Small intestine (tissue), 7 donors: ENCODE measurements at regions not wholly inside any gene's neighbourhood (a gene's known extent, or its start where the extent isn't known, plus 50 kb on each side); places are given as distances from the start of the nearest gene placed in this dataset.

Experiments used
- DNase-seq, 2 donors: peaks; one replicate each; pipeline versions ENCODE4 v3.0.0 to v3.0.0-alpha.2; 2013
- FAIRE-seq: peaks from 2 replicates; lab custom pipeline; 2012; peaks lifted over from hg19 to GRCh38; lab: Jason Lieb, UNC
- H3K27ac ChIP-seq, 3 donors: one replicate each; pipeline ENCODE4 v1.5.1; 2013; ENCODE audit warnings: low read length in 2 of 3, mild to moderate bottlenecking in 2 of 3, control low read depth in 1 of 3, inconsistent platforms in 1 of 3, low read depth in 1 of 3, moderate library complexity in 1 of 3
- H3K27me3 ChIP-seq, 3 donors: one replicate each; pipeline ENCODE4 v1.6.1; 2013; ENCODE audit warnings: low read length in 3 of 3, inconsistent platforms in 1 of 3; ENCODE audit not compliant: control insufficient read depth in 3 of 3, insufficient read depth in 3 of 3
- H3K36me3 ChIP-seq, 3 donors: one replicate each; pipeline ENCODE4 v1.6.1; 2013; ENCODE audit warnings: low read length in 3 of 3, inconsistent platforms in 1 of 3, low read depth in 1 of 3, mild to moderate bottlenecking in 1 of 3, moderate library complexity in 1 of 3; ENCODE audit not compliant: control insufficient read depth in 3 of 3, insufficient read depth in 2 of 3
- H3K4me1 ChIP-seq, 3 donors: one replicate each; pipeline ENCODE4 v1.6.1; 2013; ENCODE audit warnings: low read length in 2 of 3, inconsistent platforms in 1 of 3, low read depth in 1 of 3, mild to moderate bottlenecking in 1 of 3, moderate library complexity in 1 of 3; ENCODE audit not compliant: control insufficient read depth in 3 of 3, insufficient read depth in 2 of 3
- H3K4me3 ChIP-seq, 3 donors: one replicate each; pipeline ENCODE4 v1.5.1; 2013; ENCODE audit warnings: low read length in 3 of 3, control low read depth in 1 of 3, inconsistent platforms in 1 of 3, low read depth in 1 of 3, mild to moderate bottlenecking in 1 of 3, moderate library complexity in 1 of 3
- H3K9me3 ChIP-seq, 2 donors: one replicate each; pipeline ENCODE4 v1.6.1; 2013; ENCODE audit warnings: low read depth in 1 of 2, low read length in 1 of 2; ENCODE audit not compliant: control insufficient read depth in 2 of 2, insufficient read depth in 1 of 2
- WGBS, 3 donors: extraction: QIAGEN DNeasy Blood & Tissue Kit; methylation state at CpG; one replicate each; pipeline ENCODE4 v1.1.7; 2013; 5-methylcytosine and 5-hydroxymethylcytosine counted together
- donor health status: healthy with polysubstance abuse.
- donor health status: control.
- donor health status: control.
- donor health status: Bipolar disorder and iron deficiency.
- donor health status: healthy.

DNA sequence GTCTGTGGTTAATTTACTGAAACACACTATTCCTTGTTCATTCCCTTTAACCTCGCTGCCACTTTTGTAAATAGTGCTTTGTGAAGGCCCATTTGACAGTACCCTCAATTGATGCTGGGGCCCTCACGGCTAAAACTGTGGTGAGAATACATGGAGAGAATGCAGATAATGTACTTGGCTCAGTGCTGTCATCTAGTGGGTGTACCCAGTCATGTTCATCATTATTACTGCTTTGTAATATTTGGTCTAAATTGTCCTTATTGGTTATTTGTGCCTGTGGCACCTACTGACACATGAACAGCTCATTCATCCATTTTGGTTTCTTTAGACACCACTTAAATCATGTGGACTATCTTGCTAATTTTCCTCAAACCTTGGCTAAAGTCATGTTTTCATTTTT, 543.6 kb downstream of the EDEM1 start:
- no peaks in the 10 kb centered on the region for H3K27me3 ChIP-seq
- peak in 1 of 2 donors; percentile 3 for DNase-seq
- no peaks in the 10 kb centered on the region for H3K4me1 ChIP-seq
- no peak for FAIRE-seq
- H3K27ac ChIP-seq: no peak overlapping the region
- no peaks in the 10 kb centered on the region for H3K9me3 ChIP-seq
- no peaks in the 10 kb centered on the region for H3K36me3 ChIP-seq
- H3K4me3 ChIP-seq: no peak overlapping the region
- 42 to 69% (median 51%) methylated on average over 2 of the region's 2 CpGs for WGBS, 3 donors

DNA sequence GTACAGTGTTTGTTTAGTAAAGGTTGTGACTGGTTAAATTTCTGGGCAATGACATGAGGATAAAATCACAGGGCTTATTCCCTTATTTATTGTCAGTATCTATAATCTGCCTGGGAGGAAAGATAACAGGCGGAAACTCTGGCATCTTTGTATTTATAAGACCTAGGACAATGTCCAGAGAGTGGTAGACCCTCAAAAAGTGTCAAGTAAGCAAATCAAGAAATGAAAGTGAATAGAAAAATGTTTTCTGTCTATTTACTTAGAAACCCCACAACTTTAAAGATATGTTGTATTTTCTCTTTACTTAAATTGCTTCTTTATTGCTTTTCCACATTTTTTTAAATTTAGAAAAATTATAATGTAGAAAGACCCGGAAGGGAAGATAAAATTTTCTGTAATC, 544.6 kb downstream of the EDEM1 start:
- H3K36me3 ChIP-seq: no peaks in the 10 kb centered on the region
- FAIRE-seq (no peak), DNase-seq (no peak)
- 37 to 54% (median 48%) methylated on average over 2 of the region's 2 CpGs for WGBS, 3 donors
- H3K4me3 ChIP-seq: no peak overlapping the region
- H3K9me3 ChIP-seq: no peaks in the 10 kb centered on the region
- H3K27ac ChIP-seq: no peak overlapping the region
- H3K4me1 ChIP-seq: no peaks in the 10 kb centered on the region
- no peaks in the 10 kb centered on the region for H3K27me3 ChIP-seq

DNA sequence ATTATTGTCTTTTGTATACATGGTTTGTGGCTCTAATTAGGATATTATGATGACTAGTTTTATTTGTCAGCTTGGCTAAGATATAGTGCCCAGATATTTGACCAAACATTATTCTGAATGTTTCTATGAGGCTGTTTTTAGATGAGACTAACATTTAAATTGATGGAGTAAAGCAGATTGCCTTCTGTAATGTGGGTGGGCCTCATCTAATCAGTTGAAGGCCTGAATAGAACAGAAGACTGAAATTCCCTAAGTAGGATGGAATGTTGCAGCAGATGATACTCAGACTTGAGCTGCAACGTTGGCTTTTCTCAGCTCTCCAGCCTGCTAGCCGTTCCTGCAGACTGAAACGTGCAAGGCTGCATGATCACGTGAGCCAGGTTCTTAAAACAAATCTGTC, 546.5 kb downstream of the EDEM1 start:
- Histone ChIP-seq H3K4me1 (no peaks in the 10 kb centered on the region), H3K27ac (no peak overlapping the region), H3K27me3 (no peaks in the 10 kb centered on the region), H3K9me3 (no peaks in the 10 kb centered on the region), H3K36me3 (no peaks in the 10 kb centered on the region), H3K4me3 (no peak overlapping the region)
- FAIRE-seq (no peak), DNase-seq (no peak)
- WGBS, 3 donors: 78 to 85% (median 82%) methylated on average over 4 of the region's 4 CpGs

DNA sequence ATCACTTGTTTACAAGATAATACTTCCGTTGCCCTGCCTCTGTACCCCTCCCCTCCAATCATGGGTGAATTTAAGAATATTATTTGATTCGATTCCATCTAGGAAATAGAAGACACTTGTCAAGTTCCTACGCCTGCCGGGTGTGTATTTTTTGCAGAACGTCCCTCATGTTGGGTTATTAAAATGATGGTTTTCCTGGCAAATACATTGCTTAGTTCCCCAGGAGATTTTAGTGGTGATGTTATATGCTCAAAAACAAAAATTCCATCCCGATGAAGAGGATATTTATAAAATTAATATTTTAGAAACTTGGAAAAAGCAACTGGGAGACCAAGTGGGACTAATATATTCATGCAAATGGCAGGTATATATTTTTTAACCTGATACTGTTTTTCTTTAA, 548.4 kb downstream of the EDEM1 start:
- H3K36me3 ChIP-seq: no peaks in the 10 kb centered on the region
- no peak overlapping the region for H3K4me3 ChIP-seq
- no peak overlapping the region for H3K27ac ChIP-seq
- H3K4me1 ChIP-seq: no peaks in the 10 kb centered on the region
- DNase-seq (no peak), FAIRE-seq (no peak)
- H3K9me3 ChIP-seq: no peaks in the 10 kb centered on the region
- no peaks in the 10 kb centered on the region for H3K27me3 ChIP-seq
- 72 to 82% (median 80%) methylated on average over 6 of the region's 6 CpGs for WGBS, 3 donors

DNA sequence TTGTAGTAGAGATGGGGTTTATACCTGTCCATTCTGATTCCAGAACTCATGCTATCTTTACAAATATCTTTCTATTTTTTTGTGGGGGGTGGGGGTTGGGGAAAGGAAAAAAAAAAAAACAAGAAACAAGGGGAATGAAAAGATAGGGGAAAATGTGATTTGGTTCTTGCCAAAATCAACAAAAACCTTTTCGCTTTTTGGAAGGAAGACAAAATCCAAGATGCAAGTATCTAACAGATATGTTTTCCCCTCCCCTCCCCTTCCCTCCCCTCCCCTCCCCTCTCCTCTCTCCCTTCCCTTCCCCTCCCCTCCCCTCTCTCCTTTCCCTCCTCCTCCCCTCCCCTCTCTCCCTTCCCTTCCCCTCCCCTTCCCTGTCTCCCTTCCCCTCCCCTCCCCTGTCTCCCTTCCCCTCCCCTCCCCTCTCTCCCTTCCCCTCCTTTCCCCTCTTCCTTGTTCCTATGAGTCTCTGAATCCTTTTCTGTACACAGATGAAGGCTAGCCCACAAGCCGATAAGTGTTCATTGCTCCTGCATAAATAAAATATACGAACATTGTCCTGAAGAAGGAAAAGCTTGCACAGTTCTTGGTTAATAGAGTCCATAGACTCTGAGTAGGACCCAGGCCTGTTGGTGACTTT, 551.9 kb downstream of the EDEM1 start:
- WGBS, 3 donors: 56 to 88% (median 65%) methylated on average over 3 of the region's 3 CpGs
- FAIRE-seq: no peak
- H3K9me3 ChIP-seq: no peaks in the 10 kb centered on the region
- no peaks in the 10 kb centered on the region for H3K27me3 ChIP-seq
- H3K36me3 ChIP-seq: no peaks in the 10 kb centered on the region
- DNase-seq: no peak
- no peaks in the 10 kb centered on the region for H3K4me1 ChIP-seq
- H3K4me3 ChIP-seq: no peak overlapping the region
- H3K27ac ChIP-seq: no peak overlapping the region

DNA sequence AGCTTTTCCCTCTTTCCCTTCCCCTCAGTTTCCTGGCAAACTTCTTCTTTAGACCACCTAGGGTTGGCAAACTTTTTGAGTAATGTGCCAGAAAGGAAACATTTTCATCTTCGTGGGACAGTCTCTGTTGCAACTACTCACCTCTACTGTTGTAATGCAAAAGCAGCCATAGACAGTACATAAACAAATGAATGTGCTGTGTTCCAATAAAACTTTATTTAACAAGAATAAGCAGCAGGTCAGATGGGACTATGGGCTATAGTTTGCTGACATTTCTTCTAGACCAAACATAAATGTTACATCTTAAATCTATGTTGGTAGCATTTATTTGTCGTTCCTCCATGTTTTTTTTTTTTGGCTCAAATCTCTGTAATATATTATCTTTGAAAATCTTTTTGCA, 552.4 kb downstream of the EDEM1 start:
- Histone ChIP-seq H3K36me3 (no peaks in the 10 kb centered on the region), H3K4me1 (no peaks in the 10 kb centered on the region), H3K27ac (no peak overlapping the region), H3K9me3 (no peaks in the 10 kb centered on the region), H3K27me3 (no peaks in the 10 kb centered on the region), H3K4me3 (no peak overlapping the region)
- WGBS, 3 donors: 68 to 78% (median 76%) methylated on average over 2 of the region's 2 CpGs
- DNase-seq (no peak), FAIRE-seq (no peak)

DNA sequence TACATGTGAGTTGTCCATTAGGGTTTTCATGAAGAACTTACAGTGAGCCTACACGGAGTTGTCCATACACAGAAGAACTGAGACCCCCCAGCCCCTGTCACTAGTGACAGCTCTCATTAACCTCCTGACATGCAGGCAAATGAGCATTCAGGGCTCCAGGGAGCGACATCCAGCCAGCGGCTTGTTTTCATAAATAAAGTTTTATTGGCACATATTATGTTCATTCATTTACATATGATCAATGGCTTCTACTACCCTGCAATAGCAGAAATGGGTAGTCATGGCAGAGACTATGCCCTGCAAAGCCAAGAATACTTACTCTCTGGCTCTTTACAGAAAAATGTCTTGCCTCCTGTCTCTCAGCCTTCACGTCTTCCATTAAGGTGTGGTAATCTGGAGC, 553.5 kb downstream of the EDEM1 start:
- DNase-seq (no peak), FAIRE-seq (no peak)
- Histone ChIP-seq H3K9me3 (no peaks in the 10 kb centered on the region), H3K4me3 (no peak overlapping the region), H3K27ac (no peak overlapping the region), H3K4me1 (no peaks in the 10 kb centered on the region), H3K27me3 (no peaks in the 10 kb centered on the region), H3K36me3 (no peaks in the 10 kb centered on the region)
- 79 to 93% (median 88%) methylated on average over 4 of the region's 4 CpGs for WGBS, 3 donors

DNA sequence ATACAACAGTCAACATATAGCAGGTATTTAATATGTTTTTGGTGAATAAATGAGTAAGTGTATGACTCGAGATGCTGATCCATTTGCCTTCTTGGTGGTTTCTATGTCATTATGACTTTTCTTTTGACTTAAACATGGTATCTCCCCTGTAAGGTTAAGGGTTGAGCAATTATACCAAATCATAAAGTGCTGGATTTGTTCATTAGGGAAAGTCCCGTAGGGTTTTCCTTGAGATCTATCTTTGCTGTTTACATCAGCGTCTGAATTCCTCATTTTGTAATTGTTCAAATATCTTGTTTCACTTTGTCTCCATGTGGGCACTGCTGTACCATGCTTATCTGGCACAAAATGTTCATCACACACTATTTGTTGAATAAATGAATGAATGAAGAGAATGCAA, 562.6 kb downstream of the EDEM1 start:
- 67 to 82% (median 75%) methylated on average over 3 of the region's 3 CpGs for WGBS, 3 donors
- Histone ChIP-seq H3K27ac (no peak overlapping the region), H3K4me3 (no peak overlapping the region), H3K36me3 (no peaks in the 10 kb centered on the region), H3K9me3 (no peaks in the 10 kb centered on the region), H3K4me1 (no peaks in the 10 kb centered on the region), H3K27me3 (no peaks in the 10 kb centered on the region)
- DNase-seq (no peak), FAIRE-seq (no peak)
